ENCODE measurements at regions not wholly inside any gene's neighbourhood (a gene's known extent, or its start where the extent isn't known, plus 50 kb on each side); places are given as distances from the start of the nearest gene placed in this dataset.
"Not testable (repeated sequence)": the region's sequence is repeated elsewhere in the genome, so short reads cannot be mapped to it uniquely, and the experiment has no call there.

- no peaks in the 10 kb centered on the region for H3K27me3 Mint-ChIP-seq
- no peaks in the 10 kb centered on the region for H3K36me3 Mint-ChIP-seq (ENCODE audit: insufficient read depth)
- no peak overlapping the region for H3K27ac Mint-ChIP-seq
- H3K9me3 Mint-ChIP-seq (ENCODE audit: low read depth), result peaks cover 6% of the 10 kb centered on the region
- no peak for TF ChIP-seq CTCF (IDR thresholded peaks at IDR 0.05; ENCODE audit: unreplicated experiment)
- no peaks in the 10 kb centered on the region for H3K4me1 Mint-ChIP-seq (ENCODE audit: low read depth)
- DNase-seq (ENCODE audit: low spot score, unreplicated experiment), result no peak
- no peak overlapping the region for H3K4me3 Mint-ChIP-seq (ENCODE audit: low read depth)
Measured at GRCh38 chr1:174080819-174081218, 58.7 kb upstream of the RC3H1 start.

GRCh38 chr1:174079796-174080195, 57.6 kb upstream of the RC3H1 start:
- no peaks in the 10 kb centered on the region for H3K4me1 Mint-ChIP-seq (ENCODE audit: low read depth)
- H3K27me3 Mint-ChIP-seq, result no peaks in the 10 kb centered on the region
- TF ChIP-seq CTCF (IDR thresholded peaks at IDR 0.05; ENCODE audit: unreplicated experiment), result no peak
- peaks cover 5% of the 10 kb centered on the region for H3K9me3 Mint-ChIP-seq (ENCODE audit: low read depth)
- H3K4me3 Mint-ChIP-seq (ENCODE audit: low read depth), result no peak overlapping the region
- DNase-seq (ENCODE audit: low spot score, unreplicated experiment), result no peak
- peak overlapping the region; percentile 76 for H3K27ac Mint-ChIP-seq
- no peaks in the 10 kb centered on the region for H3K36me3 Mint-ChIP-seq (ENCODE audit: insufficient read depth)

DNA sequence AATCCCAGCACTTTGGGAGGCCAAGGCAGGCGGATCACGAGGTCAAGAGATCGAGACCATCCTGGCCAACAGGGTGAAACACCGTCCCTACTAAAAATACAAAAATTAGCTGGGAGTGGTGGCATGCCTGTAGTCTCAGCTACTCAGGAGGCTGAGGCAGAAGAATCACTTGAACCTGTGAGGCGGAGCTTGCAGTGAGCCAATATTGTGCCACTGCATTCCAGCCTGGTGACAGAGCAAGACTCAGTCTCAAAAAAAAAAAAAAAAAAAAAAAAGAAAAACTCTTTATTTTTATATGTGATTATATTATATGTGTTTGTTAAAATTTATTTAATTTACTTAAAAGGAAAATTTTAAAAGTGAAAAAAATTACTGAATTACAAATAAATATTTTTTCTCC, 56.8 kb upstream of the RC3H1 start:
- not testable (repeated sequence) for H3K27ac Mint-ChIP-seq; H3K4me1 Mint-ChIP-seq (ENCODE audit: low read depth); H3K36me3 Mint-ChIP-seq (ENCODE audit: insufficient read depth); H3K27me3 Mint-ChIP-seq; H3K9me3 Mint-ChIP-seq (ENCODE audit: low read depth); H3K4me3 Mint-ChIP-seq (ENCODE audit: low read depth); DNase-seq (ENCODE audit: low spot score, unreplicated experiment)

- no peak for DNase-seq (ENCODE audit: low spot score, unreplicated experiment)
- Mint-ChIP-seq H3K4me3 (ENCODE audit: low read depth) (no peak overlapping the region), H3K4me1 (ENCODE audit: low read depth) (no peaks in the 10 kb centered on the region), H3K36me3 (ENCODE audit: insufficient read depth) (no peaks in the 10 kb centered on the region), H3K9me3 (ENCODE audit: low read depth) (peaks cover 5% of the 10 kb centered on the region), H3K27ac (no peak overlapping the region), H3K27me3 (no peaks in the 10 kb centered on the region)
- no peak for TF ChIP-seq CTCF (IDR thresholded peaks at IDR 0.05; ENCODE audit: unreplicated experiment)
Measured at GRCh38 chr1:174077749-174078490, 55.8 kb upstream of the RC3H1 start.

- Mint-ChIP-seq H3K36me3 (ENCODE audit: insufficient read depth) (no peaks in the 10 kb centered on the region), H3K27ac (no peak overlapping the region), H3K4me1 (ENCODE audit: low read depth) (no peaks in the 10 kb centered on the region), H3K9me3 (ENCODE audit: low read depth) (peaks cover 5% of the 10 kb centered on the region), H3K27me3 (no peaks in the 10 kb centered on the region), H3K4me3 (ENCODE audit: low read depth) (no peak overlapping the region)
- no peak for DNase-seq (ENCODE audit: low spot score, unreplicated experiment)
- TF ChIP-seq CTCF (IDR thresholded peaks at IDR 0.05; ENCODE audit: unreplicated experiment), result no peak
Measured at GRCh38 chr1:174075245-174075692, 53.1 kb upstream of the RC3H1 start.

DNA sequence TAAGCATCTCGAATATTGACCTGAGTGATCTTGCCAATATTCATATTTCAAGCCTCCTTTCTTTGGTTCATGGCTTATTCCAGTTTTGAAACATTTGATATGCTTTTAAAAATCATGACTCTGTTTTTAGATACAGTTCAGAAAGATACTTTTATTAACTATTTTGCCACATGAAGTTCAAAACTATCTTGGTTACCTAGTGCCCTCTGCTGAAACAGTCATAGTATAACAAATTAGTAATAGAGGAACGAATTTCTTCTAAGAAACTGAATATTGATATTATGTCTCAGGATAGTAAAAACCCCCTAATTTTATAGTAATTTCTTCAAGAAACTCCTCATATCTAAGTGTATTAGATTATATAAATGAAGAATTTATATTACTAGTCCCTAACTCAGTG, 52.6 kb upstream of the RC3H1 start:
- Mint-ChIP-seq H3K4me3 (ENCODE audit: low read depth) (no peak overlapping the region), H3K27ac (no peak overlapping the region), H3K36me3 (ENCODE audit: insufficient read depth) (no peaks in the 10 kb centered on the region), H3K4me1 (ENCODE audit: low read depth) (no peaks in the 10 kb centered on the region), H3K9me3 (ENCODE audit: low read depth) (peaks cover 5% of the 10 kb centered on the region), H3K27me3 (no peaks in the 10 kb centered on the region)
- no peak for DNase-seq (ENCODE audit: low spot score, unreplicated experiment)
- TF ChIP-seq CTCF (IDR thresholded peaks at IDR 0.05; ENCODE audit: unreplicated experiment), result no peak
